HepG2 (cell line): ENCODE measurements at regions not wholly inside any gene's neighbourhood (a gene's known extent, or its start where the extent isn't known, plus 50 kb on each side); places are given as distances from the start of the nearest gene placed in this dataset.

Experiments
- DNMT1 ChIP-seq: sonication (generic); formaldehyde crosslinking; IDR thresholded peaks from 2 replicates; pipeline ENCODE4 v1.5.1; 2020; ENCODE audit warnings: mild to moderate bottlenecking, missing genetic modification reagents
- GATA4 ChIP-seq: sonication (generic); IDR thresholded peaks from 2 replicates; pipeline ENCODE4 v1.6.1; 2016; ENCODE audit warnings: antibody characterized with exemption, low read depth, borderline replicate concordance
- KDM3A ChIP-seq: IDR thresholded peaks from 2 replicates; pipeline ENCODE4 v1.6.1; 2018; ENCODE audit warnings: low read depth, missing compliant biosample characterization
- NKX3-1 ChIP-seq: sonication (generic); formaldehyde crosslinking; IDR thresholded peaks from 2 replicates; pipeline ENCODE4 v1.5.0; 2020; ENCODE audit warnings: missing genetic modification reagents
- POLR2G ChIP-seq: fragments of 200-400 bp; formaldehyde crosslinking; IDR thresholded peaks from 2 replicates; pipeline ENCODE4 v1.6.1; 2018; ENCODE audit warnings: mild to moderate bottlenecking, low read depth, low read length, moderate library complexity
- SIN3A ChIP-seq: IDR thresholded peaks from 2 replicates; pipeline ENCODE4 v1.6.1; 2011; ENCODE audit warnings: low read depth, mild to moderate bottlenecking, control low read depth, low read length, borderline replicate concordance
- TGIF2 ChIP-seq: IDR thresholded peaks from 2 replicates; pipeline ENCODE4 v1.6.1; 2016; ENCODE audit warnings: control low read depth, missing compliant biosample characterization
- ZNF101 ChIP-seq: sonication (generic); formaldehyde crosslinking; IDR thresholded peaks from 2 replicates; pipeline ENCODE4 v1.4.0; 2020; ENCODE audit warnings: mild to moderate bottlenecking, low read depth, missing genetic modification reagents, borderline replicate concordance
- ZNF235 ChIP-seq: sonication (generic); formaldehyde crosslinking; IDR thresholded peaks from 2 replicates; pipeline ENCODE4 v1.8.1; 2023; ENCODE audit warnings: mild to moderate bottlenecking, missing genetic modification reagents, borderline replicate concordance
- ZNF367 ChIP-seq: sonication (generic); formaldehyde crosslinking; IDR thresholded peaks from 2 replicates; pipeline ENCODE4 v1.4.0; 2020; ENCODE audit warnings: missing genetic modification reagents, borderline replicate concordance
- ZNF552 ChIP-seq: sonication (generic); formaldehyde crosslinking; IDR thresholded peaks from 2 replicates; pipeline ENCODE4 v1.9.0; 2022; ENCODE audit warnings: missing genetic modification reagents, mild to moderate bottlenecking, borderline replicate concordance
- ZZZ3 ChIP-seq: sonication (generic); formaldehyde crosslinking; IDR thresholded peaks from 2 replicates; pipeline ENCODE4 v1.4.0; 2020; ENCODE audit warnings: missing genetic modification reagents, mild to moderate bottlenecking, borderline replicate concordance
- TF ChIP-seq, protein P1 (sequence below): sonication (generic); formaldehyde crosslinking; IDR thresholded peaks from 2 replicates; pipeline ENCODE4 v1.5.0; 2020; ENCODE audit warnings: missing genetic modification reagents
- TF ChIP-seq, protein P2 (sequence below): sonication (generic); formaldehyde crosslinking; IDR thresholded peaks from 2 replicates; pipeline ENCODE4 v1.8.0; 2022; ENCODE audit warnings: mild to moderate bottlenecking, missing genetic modification reagents, borderline replicate concordance
- TF ChIP-seq, protein P3 (sequence below): sonication (generic); formaldehyde crosslinking; IDR thresholded peaks from 2 replicates; pipeline ENCODE4 v1.5.0; 2020; ENCODE audit warnings: mild to moderate bottlenecking, missing genetic modification reagents
- TF ChIP-seq, protein P4 (sequence below): sonication (generic); formaldehyde crosslinking; IDR thresholded peaks from 2 replicates; pipeline ENCODE4 v1.9.0; 2022; ENCODE audit warnings: missing genetic modification reagents, mild to moderate bottlenecking, borderline replicate concordance
- TF ChIP-seq, protein P5 (sequence below): sonication (generic); formaldehyde crosslinking; IDR thresholded peaks from 2 replicates; pipeline ENCODE4 v1.5.0; 2020; ENCODE audit warnings: missing genetic modification reagents
- TF ChIP-seq, protein P6 (sequence below): sonication (generic); formaldehyde crosslinking; IDR thresholded peaks from 2 replicates; pipeline ENCODE4 v1.8.1; 2023; ENCODE audit warnings: mild to moderate bottlenecking, moderate library complexity, missing genetic modification reagents
- TF ChIP-seq, protein P7 (sequence below): sonication (generic); formaldehyde crosslinking; conservative IDR thresholded peaks from 2 replicates; pipeline ENCODE4 v1.8.1; 2023; ENCODE audit warnings: missing genetic modification reagents

DNA sequence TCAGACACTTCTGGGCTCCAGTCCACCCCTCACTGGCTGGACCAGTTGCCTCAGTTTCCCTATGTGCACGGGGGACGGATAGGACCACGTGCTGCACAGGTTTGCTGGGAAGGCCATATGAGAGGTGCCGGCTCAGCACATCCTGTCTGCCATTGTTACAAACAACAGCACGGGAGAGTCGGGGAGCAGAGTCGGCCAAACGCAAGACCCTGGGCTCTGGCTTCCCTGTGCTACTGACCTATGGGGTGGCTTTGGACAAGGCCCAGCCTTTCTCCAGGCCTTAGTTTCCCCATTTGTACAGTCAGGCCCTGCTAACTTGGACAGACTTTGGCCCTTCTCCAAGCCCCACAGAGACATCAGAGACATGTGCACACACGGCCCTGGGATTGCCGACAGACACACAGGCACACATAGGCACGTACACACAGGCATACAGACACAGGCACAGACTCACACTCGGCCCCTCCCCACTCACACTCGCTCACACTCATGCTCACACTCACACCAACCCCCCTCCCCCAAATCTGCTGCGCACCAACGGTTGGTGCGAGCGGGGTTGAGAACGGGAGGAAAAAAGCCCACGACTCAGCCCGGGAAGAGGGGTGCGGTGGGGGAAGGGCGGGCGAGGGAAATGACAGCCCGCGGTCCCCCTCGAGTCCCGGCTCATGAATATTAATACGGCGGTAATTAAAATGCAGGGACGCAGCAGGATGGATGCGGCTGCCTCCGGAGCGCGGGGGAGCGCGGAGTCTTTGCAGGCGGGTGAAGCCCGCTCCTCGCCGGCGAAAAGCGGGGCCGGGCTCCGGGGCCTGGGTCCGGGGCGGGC is 133.0 kb downstream of the C9orf50 start (continued):
- TF ChIP-seq, protein P1, sequence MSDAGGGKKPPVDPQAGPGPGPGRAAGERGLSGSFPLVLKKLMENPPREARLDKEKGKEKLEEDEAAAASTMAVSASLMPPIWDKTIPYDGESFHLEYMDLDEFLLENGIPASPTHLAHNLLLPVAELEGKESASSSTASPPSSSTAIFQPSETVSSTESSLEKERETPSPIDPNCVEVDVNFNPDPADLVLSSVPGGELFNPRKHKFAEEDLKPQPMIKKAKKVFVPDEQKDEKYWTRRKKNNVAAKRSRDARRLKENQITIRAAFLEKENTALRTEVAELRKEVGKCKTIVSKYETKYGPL (CRISPR knock-in tag): no peak
- TF ChIP-seq POLR2G (0 out of 2 replicates have a peak, but pooled peaks have one; percentile 34), NKX3-1 (CRISPR knock-in tag) (no peak), ZNF367 (CRISPR knock-in tag) (no peak), GATA4 (no peak), ZNF101 (CRISPR knock-in tag) (no peak), TGIF2 (peak; percentile 6; the same call in 1 of the 2 replicates), DNMT1 (no peak), ZZZ3 (CRISPR knock-in tag) (no peak), SIN3A (peak; percentile 18; the same call in 1 of the 2 replicates), ZNF235 (CRISPR knock-in tag) (no peak), ZNF552 (CRISPR knock-in tag) (peak; percentile 51; the same call in 1 of the 2 replicates), KDM3A (CRISPR knock-in tag) (no peak)
- TF ChIP-seq, protein P2, sequence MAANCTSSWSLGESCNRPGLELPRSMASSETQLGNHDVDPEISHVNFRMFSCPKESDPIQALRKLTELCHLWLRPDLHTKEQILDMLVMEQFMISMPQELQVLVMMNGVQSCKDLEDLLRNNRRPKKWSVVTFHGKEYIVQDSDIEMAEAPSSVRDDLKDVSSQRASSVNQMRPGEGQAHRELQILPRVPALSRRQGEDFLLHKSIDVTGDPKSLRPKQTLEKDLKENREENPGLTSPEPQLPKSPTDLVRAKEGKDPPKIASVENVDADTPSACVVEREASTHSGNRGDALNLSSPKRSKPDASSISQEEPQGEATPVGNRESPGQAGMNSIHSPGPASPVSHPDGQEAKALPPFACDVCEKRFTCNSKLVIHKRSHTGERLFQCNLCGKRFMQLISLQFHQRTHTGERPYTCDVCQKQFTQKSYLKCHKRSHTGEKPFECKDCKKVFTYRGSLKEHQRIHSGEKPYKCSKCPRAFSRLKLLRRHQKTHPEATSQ: no peak
- TF ChIP-seq, protein P3, sequence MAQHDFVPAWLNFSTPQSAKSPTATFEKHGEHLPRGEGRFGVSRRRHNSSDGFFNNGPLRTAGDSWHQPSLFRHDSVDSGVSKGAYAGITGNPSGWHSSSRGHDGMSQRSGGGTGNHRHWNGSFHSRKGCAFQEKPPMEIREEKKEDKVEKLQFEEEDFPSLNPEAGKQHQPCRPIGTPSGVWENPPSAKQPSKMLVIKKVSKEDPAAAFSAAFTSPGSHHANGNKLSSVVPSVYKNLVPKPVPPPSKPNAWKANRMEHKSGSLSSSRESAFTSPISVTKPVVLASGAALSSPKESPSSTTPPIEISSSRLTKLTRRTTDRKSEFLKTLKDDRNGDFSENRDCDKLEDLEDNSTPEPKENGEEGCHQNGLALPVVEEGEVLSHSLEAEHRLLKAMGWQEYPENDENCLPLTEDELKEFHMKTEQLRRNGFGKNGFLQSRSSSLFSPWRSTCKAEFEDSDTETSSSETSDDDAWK (CRISPR knock-in tag): no peak
- TF ChIP-seq, protein P4, sequence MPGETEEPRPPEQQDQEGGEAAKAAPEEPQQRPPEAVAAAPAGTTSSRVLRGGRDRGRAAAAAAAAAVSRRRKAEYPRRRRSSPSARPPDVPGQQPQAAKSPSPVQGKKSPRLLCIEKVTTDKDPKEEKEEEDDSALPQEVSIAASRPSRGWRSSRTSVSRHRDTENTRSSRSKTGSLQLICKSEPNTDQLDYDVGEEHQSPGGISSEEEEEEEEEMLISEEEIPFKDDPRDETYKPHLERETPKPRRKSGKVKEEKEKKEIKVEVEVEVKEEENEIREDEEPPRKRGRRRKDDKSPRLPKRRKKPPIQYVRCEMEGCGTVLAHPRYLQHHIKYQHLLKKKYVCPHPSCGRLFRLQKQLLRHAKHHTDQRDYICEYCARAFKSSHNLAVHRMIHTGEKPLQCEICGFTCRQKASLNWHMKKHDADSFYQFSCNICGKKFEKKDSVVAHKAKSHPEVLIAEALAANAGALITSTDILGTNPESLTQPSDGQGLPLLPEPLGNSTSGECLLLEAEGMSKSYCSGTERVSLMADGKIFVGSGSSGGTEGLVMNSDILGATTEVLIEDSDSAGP (CRISPR knock-in tag): 0 out of 2 replicates have a peak, but pooled peaks have one; percentile 12
- TF ChIP-seq, protein P5, sequence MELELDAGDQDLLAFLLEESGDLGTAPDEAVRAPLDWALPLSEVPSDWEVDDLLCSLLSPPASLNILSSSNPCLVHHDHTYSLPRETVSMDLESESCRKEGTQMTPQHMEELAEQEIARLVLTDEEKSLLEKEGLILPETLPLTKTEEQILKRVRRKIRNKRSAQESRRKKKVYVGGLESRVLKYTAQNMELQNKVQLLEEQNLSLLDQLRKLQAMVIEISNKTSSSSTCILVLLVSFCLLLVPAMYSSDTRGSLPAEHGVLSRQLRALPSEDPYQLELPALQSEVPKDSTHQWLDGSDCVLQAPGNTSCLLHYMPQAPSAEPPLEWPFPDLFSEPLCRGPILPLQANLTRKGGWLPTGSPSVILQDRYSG (CRISPR knock-in tag): no peak
- TF ChIP-seq, protein P6, sequence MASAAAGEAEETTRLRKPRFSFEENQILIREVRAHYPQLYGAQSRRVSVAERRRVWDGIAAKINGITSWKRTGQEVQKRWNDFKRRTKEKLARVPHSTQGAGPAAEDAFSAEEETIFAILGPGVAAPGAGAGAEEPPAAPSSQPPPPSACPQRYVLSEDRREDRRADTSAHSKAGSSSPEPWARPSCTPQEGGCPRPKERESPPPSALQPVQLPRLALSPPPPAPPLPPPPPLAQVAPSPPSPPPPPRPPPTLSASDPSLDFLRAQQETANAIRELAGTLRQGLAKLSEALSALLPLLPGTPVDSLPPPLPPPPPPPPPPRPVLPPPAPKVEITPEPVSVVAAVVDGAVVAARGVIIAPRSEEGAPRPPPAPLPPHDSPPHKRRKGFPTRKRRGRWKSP (CRISPR knock-in tag): 0 out of 2 replicates have a peak, but pooled peaks have one; percentile 39
- TF ChIP-seq, protein P7, sequence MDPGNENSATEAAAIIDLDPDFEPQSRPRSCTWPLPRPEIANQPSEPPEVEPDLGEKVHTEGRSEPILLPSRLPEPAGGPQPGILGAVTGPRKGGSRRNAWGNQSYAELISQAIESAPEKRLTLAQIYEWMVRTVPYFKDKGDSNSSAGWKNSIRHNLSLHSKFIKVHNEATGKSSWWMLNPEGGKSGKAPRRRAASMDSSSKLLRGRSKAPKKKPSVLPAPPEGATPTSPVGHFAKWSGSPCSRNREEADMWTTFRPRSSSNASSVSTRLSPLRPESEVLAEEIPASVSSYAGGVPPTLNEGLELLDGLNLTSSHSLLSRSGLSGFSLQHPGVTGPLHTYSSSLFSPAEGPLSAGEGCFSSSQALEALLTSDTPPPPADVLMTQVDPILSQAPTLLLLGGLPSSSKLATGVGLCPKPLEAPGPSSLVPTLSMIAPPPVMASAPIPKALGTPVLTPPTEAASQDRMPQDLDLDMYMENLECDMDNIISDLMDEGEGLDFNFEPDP: 0 out of 2 replicates have a peak, but pooled peaks have one; percentile 32
